ENCODE measurements at regions not wholly inside any gene's neighbourhood (a gene's known extent, or its start where the extent isn't known, plus 50 kb on each side); places are given as distances from the start of the nearest gene placed in this dataset.

DNA sequence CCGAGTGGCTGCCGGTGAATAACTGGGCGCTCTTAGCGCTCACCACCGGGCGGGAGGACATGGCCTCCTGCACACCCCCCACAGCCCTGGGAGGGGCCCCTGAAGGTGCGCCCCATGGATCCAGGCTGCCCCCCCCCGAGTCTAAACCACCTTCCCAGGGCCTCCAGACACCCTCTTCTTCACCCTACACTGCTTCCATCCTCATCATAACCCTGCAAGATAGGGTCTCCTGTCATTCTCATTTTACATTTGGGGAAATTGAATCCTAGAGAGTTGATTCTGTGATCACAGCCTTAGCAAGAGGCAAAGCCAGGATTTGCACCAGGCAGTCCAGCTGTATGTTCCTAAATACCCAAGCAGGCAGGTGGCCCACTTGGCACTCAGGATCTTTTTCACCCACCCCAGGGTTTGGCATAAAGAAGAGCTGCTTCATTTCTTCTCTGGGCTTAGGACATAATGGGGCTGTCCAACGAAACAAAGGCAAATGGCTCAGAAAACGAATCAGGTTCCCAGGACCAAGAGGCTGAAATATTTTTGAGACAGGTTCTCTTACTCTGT lies 110.8 kb downstream of the PTPRS start:
- TF ChIP-seq, protein P1, sequence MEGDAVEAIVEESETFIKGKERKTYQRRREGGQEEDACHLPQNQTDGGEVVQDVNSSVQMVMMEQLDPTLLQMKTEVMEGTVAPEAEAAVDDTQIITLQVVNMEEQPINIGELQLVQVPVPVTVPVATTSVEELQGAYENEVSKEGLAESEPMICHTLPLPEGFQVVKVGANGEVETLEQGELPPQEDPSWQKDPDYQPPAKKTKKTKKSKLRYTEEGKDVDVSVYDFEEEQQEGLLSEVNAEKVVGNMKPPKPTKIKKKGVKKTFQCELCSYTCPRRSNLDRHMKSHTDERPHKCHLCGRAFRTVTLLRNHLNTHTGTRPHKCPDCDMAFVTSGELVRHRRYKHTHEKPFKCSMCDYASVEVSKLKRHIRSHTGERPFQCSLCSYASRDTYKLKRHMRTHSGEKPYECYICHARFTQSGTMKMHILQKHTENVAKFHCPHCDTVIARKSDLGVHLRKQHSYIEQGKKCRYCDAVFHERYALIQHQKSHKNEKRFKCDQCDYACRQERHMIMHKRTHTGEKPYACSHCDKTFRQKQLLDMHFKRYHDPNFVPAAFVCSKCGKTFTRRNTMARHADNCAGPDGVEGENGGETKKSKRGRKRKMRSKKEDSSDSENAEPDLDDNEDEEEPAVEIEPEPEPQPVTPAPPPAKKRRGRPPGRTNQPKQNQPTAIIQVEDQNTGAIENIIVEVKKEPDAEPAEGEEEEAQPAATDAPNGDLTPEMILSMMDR (IDR thresholded peaks at IDR 0.05; ENCODE audit: unreplicated experiment): no peak
- Mint-ChIP-seq H3K9me3 (ENCODE audit: unreplicated experiment) (no peaks in the 10 kb centered on the region), H3K36me3 (ENCODE audit: insufficient read depth, unreplicated experiment) (no peaks in the 10 kb centered on the region), H3K4me1 (ENCODE audit: insufficient read depth, unreplicated experiment) (no peaks in the 10 kb centered on the region), H3K27me3 (ENCODE audit: insufficient read depth, unreplicated experiment) (no peaks in the 10 kb centered on the region), H3K27ac (ENCODE audit: low read depth, unreplicated experiment) (no peak overlapping the region), H3K4me3 (ENCODE audit: unreplicated experiment) (no peak overlapping the region)
- DNase-seq (ENCODE audit: unreplicated experiment): no peak
- POLR2A ChIA-PET: interaction anchor here (0.6 kb wide), 1 partner anchor 407 kb away, joined by 3 read pairs; no protein-coding TSS in a partner anchor
- CTCF ChIA-PET: no interaction called here
- intact Hi-C loops (cut with micrococcal nuclease): no loop called here
- BruUV-seq (replicated peaks): no TSS peak

GRCh38 chr19:5228932-5229777 lies 111.5 kb downstream of the PTPRS start:
- Mint-ChIP-seq H3K36me3 (ENCODE audit: insufficient read depth, unreplicated experiment) (no peaks in the 10 kb centered on the region), H3K9me3 (ENCODE audit: unreplicated experiment) (no peaks in the 10 kb centered on the region), H3K27me3 (ENCODE audit: insufficient read depth, unreplicated experiment) (no peaks in the 10 kb centered on the region), H3K4me3 (ENCODE audit: unreplicated experiment) (no peak overlapping the region), H3K27ac (ENCODE audit: low read depth, unreplicated experiment) (no peak overlapping the region), H3K4me1 (ENCODE audit: insufficient read depth, unreplicated experiment) (no peaks in the 10 kb centered on the region)
- POLR2A ChIA-PET: no interaction called here
- DNase-seq (ENCODE audit: unreplicated experiment): no peak
- TF ChIP-seq, protein P1 (IDR thresholded peaks at IDR 0.05; ENCODE audit: unreplicated experiment): no peak
- intact Hi-C loops (cut with micrococcal nuclease): no loop called here
- BruUV-seq (replicated peaks): no TSS peak
- CTCF ChIA-PET: no interaction called here

- POLR2A ChIA-PET: interaction anchor here (0.6 kb wide), 1 partner anchor 60 kb away, joined by 3 read pairs; no protein-coding TSS in a partner anchor
- H3K4me3 Mint-ChIP-seq (ENCODE audit: unreplicated experiment): no peak overlapping the region
- intact Hi-C loops (cut with micrococcal nuclease): no loop called here
Observed at GRCh38 chr19:5228490-5228889, 112.1 kb downstream of the PTPRS start.

More at GRCh38 chr19:5228490-5228889, 112.1 kb downstream of the PTPRS start:
- no peaks in the 10 kb centered on the region for H3K36me3 Mint-ChIP-seq (ENCODE audit: insufficient read depth, unreplicated experiment)
- CTCF ChIA-PET: no interaction called here
- BruUV-seq (replicated peaks): no TSS peak
- no peaks in the 10 kb centered on the region for H3K27me3 Mint-ChIP-seq (ENCODE audit: insufficient read depth, unreplicated experiment)
- DNase-seq (ENCODE audit: unreplicated experiment): no peak
- no peaks in the 10 kb centered on the region for H3K4me1 Mint-ChIP-seq (ENCODE audit: insufficient read depth, unreplicated experiment)
- TF ChIP-seq, protein P1 (IDR thresholded peaks at IDR 0.05; ENCODE audit: unreplicated experiment): no peak
- H3K9me3 Mint-ChIP-seq (ENCODE audit: unreplicated experiment): no peaks in the 10 kb centered on the region
- H3K27ac Mint-ChIP-seq (ENCODE audit: low read depth, unreplicated experiment): no peak overlapping the region
